ENCODE measurements at regions not wholly inside any gene's neighbourhood (a gene's known extent, or its start where the extent isn't known, plus 50 kb on each side); places are given as distances from the start of the nearest gene placed in this dataset.

DNA sequence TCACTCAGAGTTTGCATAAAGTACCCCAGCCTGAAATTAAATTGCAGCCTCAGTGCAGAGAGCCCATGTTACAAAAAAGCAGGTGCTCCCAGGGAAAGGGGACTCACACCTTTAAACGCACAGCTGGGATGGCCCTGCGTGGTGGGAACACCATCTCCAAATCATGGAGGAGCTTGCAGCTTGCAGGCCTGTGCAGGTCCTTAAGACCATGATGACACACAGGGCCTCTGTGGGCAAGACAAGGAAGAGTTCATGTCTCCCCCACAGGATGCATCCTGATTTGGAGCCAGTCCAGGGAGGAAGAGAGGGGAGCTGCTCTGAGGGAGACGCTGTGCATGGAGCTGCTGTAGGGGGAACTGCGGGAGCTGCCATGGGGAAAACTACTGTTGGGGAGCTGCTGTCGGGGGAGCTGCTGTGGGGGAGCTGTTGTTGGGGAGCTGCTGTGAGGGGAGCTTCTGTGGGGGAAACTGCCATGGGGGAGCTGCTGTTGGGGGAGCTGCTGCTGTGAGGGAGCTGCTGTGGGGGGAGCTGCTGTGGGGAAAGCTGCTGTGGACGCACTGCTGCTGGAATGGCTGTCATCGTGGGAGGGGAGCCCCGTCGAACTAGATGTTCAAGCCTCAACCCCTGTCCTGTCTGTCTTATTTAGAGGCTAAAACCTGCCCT is 113.9 kb downstream of the MATN1 start:
- DNase-seq (ENCODE audit: low read depth in 2 of 2): no peak

- no peak for DNase-seq (ENCODE audit: low read depth in 2 of 2)
These were observed 115.7 kb downstream of the MATN1 start for GRCh38 chr1:30607723-30608122.

GRCh38 chr1:30606166-30606565 is 117.2 kb downstream of the MATN1 start:
- no peak for DNase-seq (ENCODE audit: low read depth in 2 of 2)

GRCh38 chr1:30605441-30605920 is 117.9 kb downstream of the MATN1 start:
- no peak for DNase-seq (ENCODE audit: low read depth in 2 of 2)

- DNase-seq (ENCODE audit: low read depth in 2 of 2): no peak
These were observed 118.5 kb downstream of the MATN1 start for GRCh38 chr1:30604801-30605440.

DNA sequence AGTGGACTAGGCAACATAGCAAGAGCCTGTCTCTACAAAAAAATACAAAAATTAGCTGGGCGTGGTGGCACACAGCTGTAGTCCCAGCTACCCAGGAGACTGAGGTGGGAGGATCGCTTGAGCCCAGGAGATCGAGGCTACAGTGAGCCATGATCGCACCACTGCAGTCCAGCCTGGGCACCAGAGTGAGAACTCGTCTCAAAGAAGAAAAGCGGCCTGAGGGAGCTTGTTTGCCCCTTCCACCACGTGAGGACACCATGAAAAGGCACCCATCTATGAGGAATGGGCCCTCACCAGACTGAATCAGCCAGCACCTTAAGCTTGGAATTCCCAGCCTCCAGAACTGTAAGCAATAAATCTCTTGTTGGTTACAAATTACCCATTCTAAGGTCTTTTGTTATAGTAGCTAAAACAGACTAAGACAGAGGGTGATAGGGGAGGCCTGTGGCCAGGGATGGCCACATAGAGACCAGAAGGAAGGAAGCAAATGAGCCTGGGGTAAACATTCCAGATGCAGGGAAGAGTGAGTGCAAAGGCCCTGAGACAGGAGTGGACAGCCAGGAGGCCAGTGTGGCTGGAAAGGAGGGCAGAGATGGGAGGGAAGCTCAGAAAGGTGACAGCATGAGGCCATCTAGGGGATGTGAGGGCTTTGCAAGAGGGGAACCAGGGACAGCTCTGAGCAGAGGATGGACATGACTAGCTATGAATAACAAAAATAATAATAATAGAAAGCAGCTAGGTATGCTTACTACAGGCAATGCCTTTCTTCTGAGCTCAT is 120.1 kb downstream of the MATN1 start:
- DNase-seq (ENCODE audit: low read depth in 2 of 2): no peak

- no peak for DNase-seq (ENCODE audit: low read depth in 2 of 2)
These were observed 121.9 kb downstream of the MATN1 start for GRCh38 chr1:30601316-30602085.

DNA sequence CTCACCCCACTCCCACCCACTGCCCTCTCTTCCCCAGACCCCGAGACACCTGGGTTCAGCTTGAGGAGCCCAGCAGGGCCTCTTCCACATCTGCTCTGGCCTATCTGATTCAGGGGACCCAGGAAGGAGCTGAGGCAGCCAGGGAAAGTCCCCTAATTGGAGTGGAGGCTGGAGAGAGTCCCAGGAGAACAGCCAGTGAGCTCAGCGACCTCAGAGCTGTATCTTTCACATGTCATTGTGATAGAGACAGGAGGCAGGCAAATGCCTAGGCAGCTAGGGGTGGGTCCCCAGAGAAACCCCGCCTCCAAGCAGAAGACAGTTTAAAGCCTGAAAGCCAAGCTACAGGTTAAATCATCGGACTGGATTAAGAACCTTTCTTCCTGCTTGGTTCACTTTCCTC is 122.7 kb downstream of the MATN1 start:
- DNase-seq (ENCODE audit: low read depth in 2 of 2): no peak

DNA sequence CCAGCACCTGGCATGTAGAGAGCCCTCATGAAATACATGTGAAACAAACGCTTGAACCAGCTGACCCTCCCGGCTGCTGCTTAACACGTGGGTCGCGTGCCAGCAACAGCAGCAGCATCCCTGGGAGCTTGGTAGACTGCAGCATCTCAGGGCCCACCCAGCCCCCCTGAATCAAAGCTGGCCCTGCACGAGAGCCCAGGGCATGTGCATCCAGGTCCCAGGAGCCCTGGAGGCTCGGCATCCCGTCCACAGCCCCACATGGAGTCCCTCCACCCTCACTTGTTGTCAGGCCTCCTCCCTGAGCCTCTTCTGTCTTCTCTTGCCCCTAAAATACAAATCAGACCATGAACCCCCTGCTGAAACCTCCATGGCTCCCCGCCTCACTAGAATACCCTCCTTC is 123.1 kb downstream of the MATN1 start:
- no peak for DNase-seq (ENCODE audit: low read depth in 2 of 2)

- DNase-seq (ENCODE audit: low read depth in 2 of 2): no peak
These were observed 123.7 kb downstream of the MATN1 start for GRCh38 chr1:30599721-30600120.

DNA sequence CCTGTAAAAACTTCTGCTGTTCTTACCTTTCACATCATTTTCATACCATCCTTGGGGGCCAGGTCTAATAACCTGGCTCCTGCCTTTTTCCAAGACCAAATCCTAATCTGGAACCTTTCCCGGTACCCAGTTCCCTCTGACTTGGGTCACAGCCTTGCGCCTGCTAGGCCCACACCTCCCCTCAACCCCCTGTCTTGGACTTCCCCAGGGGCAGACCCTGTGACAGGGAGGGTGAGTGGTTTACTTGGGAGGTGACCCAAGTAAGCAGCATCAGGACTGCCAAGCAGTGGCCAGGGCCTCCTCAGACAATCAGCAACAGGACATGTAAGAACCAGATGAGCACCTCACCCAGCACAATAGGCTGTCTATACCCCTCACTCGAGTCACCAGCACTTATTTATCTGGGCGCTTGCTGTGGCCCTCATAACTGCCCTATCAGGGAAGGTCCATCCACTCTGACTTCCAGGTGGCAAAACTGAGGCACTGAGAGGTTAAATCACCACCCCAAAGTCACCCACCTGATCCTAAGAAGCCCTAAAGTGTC is 124.7 kb downstream of the MATN1 start:
- no peak for DNase-seq (ENCODE audit: low read depth in 2 of 2)

GRCh38 chr1:30597711-30598110 is 125.7 kb downstream of the MATN1 start:
- no peak for DNase-seq (ENCODE audit: low read depth in 2 of 2)

GRCh38 chr1:30596891-30597290 is 126.5 kb downstream of the MATN1 start:
- no peak for DNase-seq (ENCODE audit: low read depth in 2 of 2)

DNA sequence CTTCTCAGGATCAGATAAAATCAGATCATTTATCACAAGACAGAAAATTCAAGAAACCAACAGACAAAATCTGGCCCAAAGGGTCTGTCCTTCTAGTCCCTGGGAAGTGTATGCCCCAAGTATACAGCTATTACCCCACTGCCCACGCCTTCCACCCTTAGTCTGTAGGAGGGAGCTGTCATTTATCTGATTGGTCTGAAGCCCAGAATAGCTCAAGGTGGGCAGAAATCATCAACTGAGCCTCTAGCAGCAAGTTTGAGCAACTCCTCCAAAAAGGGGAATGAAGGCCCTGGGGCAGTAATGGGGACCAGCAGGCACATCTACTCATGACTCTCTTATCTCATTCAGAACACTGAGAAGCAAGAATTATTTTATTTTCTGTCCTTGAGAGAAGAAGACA is 126.9 kb downstream of the MATN1 start:
- DNase-seq (ENCODE audit: low read depth in 2 of 2): no peak

DNA sequence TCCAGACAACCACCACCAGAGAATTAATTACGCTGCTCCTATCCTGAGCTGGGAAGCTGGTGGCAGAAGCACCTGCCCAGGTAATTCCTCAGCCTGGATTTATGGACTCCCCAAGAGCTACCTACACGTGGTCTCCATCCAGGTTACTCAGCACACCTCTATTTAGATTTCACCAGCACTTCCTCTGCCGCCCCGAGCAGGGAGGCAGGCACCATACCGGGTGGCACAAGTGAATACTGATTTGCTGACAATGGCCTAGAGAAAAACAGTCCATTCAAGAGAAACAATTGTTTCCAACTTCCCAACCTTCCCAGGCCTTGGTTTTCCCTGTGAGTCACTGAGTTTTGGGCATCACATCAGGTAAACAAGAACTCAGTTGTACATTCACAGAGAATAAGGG is 134.3 kb downstream of the MATN1 start:
- DNase-seq (ENCODE audit: low read depth in 2 of 2): no peak

- no peak for DNase-seq (ENCODE audit: low read depth in 2 of 2)
These were observed 134.9 kb downstream of the MATN1 start for GRCh38 chr1:30588311-30589073.

GRCh38 chr1:30586671-30587070 is 136.7 kb downstream of the MATN1 start:
- DNase-seq (ENCODE audit: low read depth in 2 of 2): no peak

DNA sequence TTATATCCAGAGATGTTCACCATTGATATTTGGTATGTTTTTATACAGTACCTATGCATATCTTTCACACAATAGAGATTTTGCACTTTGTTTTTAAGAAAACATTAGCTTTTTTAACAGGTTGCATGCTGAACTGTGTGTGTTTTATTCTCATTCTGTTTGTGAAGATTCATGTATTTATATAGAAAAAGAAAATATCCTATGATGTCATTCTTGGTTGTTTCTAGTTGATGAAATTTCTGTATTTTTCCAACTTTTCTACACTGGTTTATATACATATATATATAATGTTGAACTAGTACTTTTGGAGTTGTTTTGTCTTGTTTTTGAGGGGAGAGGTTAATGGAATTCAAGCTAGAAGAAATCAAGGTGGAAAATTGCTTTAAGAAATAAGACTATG is 143.8 kb downstream of the MATN1 start:
- DNase-seq (ENCODE audit: low read depth in 2 of 2): no peak

- DNase-seq (ENCODE audit: low read depth in 2 of 2): no peak
These were observed 148.3 kb downstream of the MATN1 start for GRCh38 chr1:30575066-30575465.

DNA sequence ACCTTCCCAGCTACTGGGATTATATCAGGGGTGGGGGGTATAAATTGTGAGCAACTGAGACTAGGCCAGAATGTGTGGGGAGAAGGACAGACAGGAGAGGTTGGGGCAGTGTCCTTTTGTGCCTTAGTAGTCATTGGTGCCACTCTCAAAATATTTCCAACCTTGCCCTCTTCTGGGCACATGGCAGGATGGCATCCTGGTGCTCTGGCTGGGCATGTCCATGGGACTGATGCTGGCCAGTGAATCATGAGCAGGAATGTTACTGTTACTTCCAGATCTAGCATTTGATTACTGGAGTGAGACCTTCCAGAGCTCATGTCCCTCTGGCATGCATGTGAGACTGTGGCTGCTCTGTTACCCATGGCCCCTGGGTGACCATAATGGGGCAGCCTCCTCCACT is 151.2 kb downstream of the MATN1 start:
- no peak for DNase-seq (ENCODE audit: low read depth in 2 of 2)

DNA sequence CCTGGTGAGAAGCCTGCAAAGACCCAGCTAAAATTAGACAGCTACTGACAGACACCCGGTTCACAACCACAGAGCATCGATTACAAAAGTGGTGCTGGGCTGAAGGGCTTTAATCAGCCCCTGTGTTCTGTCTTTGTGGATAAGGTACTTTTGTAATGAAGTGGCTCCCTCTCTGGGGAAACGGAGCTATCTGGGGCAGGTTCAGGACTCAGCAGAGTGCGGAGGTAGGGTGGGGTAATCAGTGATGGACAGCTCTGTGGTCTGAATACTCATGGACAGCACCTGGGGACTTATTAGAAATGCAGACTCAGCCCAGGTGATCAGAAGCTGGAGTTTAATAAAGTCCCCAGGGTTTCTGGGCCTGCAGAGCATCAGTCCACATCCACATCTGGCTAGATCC is 152.0 kb downstream of the MATN1 start:
- no peak for DNase-seq (ENCODE audit: low read depth in 2 of 2)

Measured in stimulated activated CD4-positive, alpha-beta T cell treated with anti-CD3 and anti-CD28 coated beads, Interleukin-15, amount 100 ng/mL, for 48 hours (primary cell).